GM12873 (cell line): ENCODE measurements at regions not wholly inside any gene's neighbourhood (a gene's known extent, or its start where the extent isn't known, plus 50 kb on each side); places are given as distances from the start of the nearest gene placed in this dataset.

ENCODE experiments used
- TF ChIP-seq, protein P1 (sequence below): IDR thresholded peaks from 2 replicates; pipeline ENCODE4 v1.5.1; 2012; ENCODE audit warnings: low read depth, mild to moderate bottlenecking, moderate library complexity, low read length, control low read depth; ENCODE audit not compliant: insufficient read depth; ENCODE audit errors: missing control alignments

GRCh38 chr4:84441758-84442377 is 57.2 kb downstream of the NKX6-1 start:
- TF ChIP-seq, protein P1, sequence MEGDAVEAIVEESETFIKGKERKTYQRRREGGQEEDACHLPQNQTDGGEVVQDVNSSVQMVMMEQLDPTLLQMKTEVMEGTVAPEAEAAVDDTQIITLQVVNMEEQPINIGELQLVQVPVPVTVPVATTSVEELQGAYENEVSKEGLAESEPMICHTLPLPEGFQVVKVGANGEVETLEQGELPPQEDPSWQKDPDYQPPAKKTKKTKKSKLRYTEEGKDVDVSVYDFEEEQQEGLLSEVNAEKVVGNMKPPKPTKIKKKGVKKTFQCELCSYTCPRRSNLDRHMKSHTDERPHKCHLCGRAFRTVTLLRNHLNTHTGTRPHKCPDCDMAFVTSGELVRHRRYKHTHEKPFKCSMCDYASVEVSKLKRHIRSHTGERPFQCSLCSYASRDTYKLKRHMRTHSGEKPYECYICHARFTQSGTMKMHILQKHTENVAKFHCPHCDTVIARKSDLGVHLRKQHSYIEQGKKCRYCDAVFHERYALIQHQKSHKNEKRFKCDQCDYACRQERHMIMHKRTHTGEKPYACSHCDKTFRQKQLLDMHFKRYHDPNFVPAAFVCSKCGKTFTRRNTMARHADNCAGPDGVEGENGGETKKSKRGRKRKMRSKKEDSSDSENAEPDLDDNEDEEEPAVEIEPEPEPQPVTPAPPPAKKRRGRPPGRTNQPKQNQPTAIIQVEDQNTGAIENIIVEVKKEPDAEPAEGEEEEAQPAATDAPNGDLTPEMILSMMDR = no peak

DNA sequence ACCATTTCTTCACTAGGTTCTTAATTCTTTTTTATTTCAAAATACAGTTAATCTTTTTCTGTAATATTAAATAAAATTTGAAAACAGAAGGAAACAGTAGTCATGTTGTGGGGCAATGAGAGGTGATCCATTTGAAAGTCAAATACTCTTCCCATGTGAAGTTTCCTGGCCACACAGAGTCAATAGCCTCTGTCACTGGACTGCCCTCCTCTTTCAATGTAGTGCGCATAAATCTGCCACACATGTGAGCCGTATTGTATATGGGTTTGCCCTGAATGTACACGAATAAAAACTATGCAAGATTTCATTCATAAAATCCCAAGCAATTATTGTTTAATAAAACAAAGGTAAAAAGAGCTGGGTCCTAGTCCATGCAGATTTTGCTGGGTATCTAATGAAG is 59.1 kb downstream of the NKX6-1 start:
- TF ChIP-seq, protein P1 = no peak

- TF ChIP-seq, protein P1 = no peak
These were observed 62.3 kb downstream of the NKX6-1 start for GRCh38 chr4:84436812-84437211.

- TF ChIP-seq, protein P1 = no peak
These were observed 64.7 kb downstream of the NKX6-1 start for GRCh38 chr4:84434344-84434743.

DNA sequence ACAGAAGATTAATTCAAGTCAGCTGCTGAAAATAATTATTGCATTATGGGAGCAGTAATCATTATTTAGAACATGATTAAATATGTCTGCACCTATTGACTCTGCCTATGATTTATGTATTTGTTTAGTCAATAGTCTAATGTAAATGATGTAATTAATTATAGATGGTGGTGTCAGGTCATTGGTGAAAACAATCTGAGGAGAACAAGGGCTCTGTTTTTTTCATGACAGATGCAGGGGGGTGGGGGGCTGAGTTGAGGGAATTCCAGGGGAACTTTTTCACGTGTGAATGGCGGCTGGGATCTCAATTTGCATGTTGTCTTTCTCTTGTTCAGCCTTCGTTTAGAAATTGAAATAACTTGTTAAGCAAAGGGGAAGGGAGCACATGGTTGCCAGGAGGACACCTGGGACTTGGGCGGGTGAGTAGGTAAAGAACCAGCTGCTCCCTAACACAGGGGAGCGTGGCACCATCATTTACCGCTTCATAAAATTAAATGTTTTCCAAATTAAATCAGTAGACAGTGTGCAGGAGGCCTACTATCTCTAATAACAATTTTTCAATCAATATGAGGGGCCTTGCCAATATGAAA is 65.4 kb downstream of the NKX6-1 start:
- TF ChIP-seq, protein P1 = no peak

GRCh38 chr4:84432713-84433112 is 66.4 kb downstream of the NKX6-1 start:
- TF ChIP-seq, protein P1 = no peak

DNA sequence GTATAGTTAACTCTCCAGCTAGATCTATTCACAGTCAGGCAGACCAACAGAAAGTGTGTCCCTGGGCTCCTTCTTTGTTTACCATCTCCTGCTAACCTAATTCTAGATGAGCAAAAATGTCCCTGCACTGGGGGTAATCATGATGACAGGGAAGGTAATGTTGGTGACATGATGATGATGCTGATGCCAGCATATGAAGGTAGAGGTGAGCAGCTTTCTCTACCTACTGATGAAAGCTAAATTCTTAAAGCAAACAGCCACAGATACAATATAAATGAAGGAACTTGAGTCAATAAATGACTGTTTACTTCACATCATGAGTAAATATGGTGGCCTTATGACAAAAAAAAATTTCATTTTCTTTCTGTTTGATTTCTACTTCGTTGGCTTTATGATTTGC is 78.5 kb downstream of the NKX6-1 start:
- TF ChIP-seq, protein P1 = no peak

GRCh38 chr4:84419201-84419600 is 79.9 kb downstream of the NKX6-1 start:
- TF ChIP-seq, protein P1 = no peak
